ENCODE measurements at regions not wholly inside any gene's neighbourhood (a gene's known extent, or its start where the extent isn't known, plus 50 kb on each side); places are given as distances from the start of the nearest gene placed in this dataset.

DNA sequence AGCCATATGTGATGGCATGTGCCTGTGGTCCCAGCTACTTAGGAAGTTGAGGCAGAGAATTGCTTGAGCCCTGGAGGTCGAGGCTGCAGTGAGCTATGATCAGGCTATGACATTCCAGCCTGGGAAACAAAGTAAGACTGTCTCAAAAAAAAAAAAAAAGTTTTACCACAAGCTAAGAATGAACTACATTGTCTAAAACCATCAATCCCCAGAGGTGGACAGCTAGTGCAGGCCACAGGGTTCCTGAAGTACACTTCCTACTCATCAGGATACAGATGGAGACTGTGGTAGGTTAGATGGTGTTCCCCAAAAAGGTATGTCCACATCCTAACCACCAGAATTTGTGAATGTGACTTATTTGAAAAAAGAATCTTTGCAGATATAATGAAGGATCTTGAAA lies 63.5 kb upstream of the DOCK9 start:
- Histone ChIP-seq H3K4me1 (ENCODE audit: control insufficient read depth in 1 of 2, insufficient read depth in 2 of 2, low read length in 2 of 2) (peaks cover 0 to 4% of the 10 kb centered on the region in 2 experiments; a peak in 1 of 4 replicates), H3K4me2 (ENCODE audit: low read length) (no peak overlapping the region)

DNA sequence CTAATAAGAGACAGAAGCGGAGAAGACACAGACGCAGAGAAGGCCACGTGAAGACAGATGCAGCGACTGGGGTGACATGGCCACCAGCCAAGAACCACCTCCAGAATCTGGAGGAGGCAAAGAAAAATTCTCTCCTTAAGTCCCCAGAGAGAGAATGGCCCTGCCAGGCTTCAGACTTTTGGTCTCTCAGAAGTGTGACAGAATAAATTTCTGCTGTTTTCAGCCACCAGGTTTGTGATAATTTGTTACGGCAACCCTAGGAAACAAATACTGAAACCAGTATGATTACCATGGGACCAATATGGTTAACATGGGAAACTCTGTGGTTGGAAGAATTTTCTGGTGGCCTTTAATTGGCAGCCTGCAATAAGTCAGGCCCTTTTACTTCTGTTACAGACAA lies 63.9 kb upstream of the DOCK9 start:
- intact Hi-C loops (cut with micrococcal nuclease) = no loop called here
- Histone ChIP-seq H3K4me1 (ENCODE audit: control insufficient read depth in 1 of 2, insufficient read depth in 2 of 2, low read length in 2 of 2) (peaks cover 0 to 4% of the 10 kb centered on the region in 2 experiments; a peak in 1 of 4 replicates), H3K9me2 (ENCODE audit: insufficient read depth) (no peaks in the 10 kb centered on the region), H2AFZ (ENCODE audit: low read depth, low read length, poor library complexity, severe bottlenecking) (no peak overlapping the region), H3K79me2 (ENCODE audit: insufficient read depth, low read length) (peaks cover 19% of the 10 kb centered on the region), H3K9ac (ENCODE audit: low read length) (no peak overlapping the region), H3K4me3 (replicated peaks in 1 of 2; ENCODE audit: low read depth in 1 of 2, low read length in 2 of 2) (no peak overlapping the region), H3K4me2 (ENCODE audit: low read length) (no peak overlapping the region), H3K36me3 (ENCODE audit: control insufficient read depth in 1 of 2, insufficient read depth in 2 of 2, low read length in 2 of 2) (no peaks in the 10 kb centered on the region), H3K27me3 (ENCODE audit: insufficient read depth, low read length) (no peaks in the 10 kb centered on the region), H4K20me1 (ENCODE audit: insufficient read depth) (no peaks in the 10 kb centered on the region), H3K27ac (ENCODE audit: low read depth, low read length) (no peak overlapping the region), H3K9me3 (ENCODE audit: control insufficient read depth in 1 of 2, insufficient read depth in 1 of 2, low read depth in 1 of 2, low read length in 2 of 2) (no peaks in the 10 kb centered on the region)
- no TSS peak for BruUV-seq (replicated peaks)
- ChIA-PET POLR2A (no interaction called here), RAD21 (ENCODE audit: low non-redundant PET in 1 of 2, low total read pairs in 2 of 2, uncharacterized antibody in 2 of 2, unreplicated experiment in 2 of 2) (no interaction called here), CTCF (no interaction called here)
- DNase-seq (ENCODE audit: low read depth, low spot score) (no peak), ATAC-seq (no peak)
- no peak for TF ChIP-seq POLR2AphosphoS5 (IDR thresholded peaks at IDR 0.05; ENCODE audit: low read depth, low read length)
- no peak for TF ChIP-seq EZH2 (IDR thresholded peaks at IDR 0.05)
- TF ChIP-seq EGR1 (IDR thresholded peaks at IDR 0.05; ENCODE audit: low read depth) = no peak
- no peak for TF ChIP-seq EZH2phosphoT487 (IDR thresholded peaks at IDR 0.05; ENCODE audit: borderline replicate concordance)
- no peak for TF ChIP-seq ELF1 (IDR thresholded peaks at IDR 0.05; ENCODE audit: borderline replicate concordance, low read depth)
- TF ChIP-seq POLR2A (IDR thresholded peaks at IDR 0.05; ENCODE audit: borderline replicate concordance, extremely low read depth, insufficient read depth, insufficient read length) = no peak
- no peak for TF ChIP-seq YY1 (IDR thresholded peaks at IDR 0.05; ENCODE audit: extremely low read depth, insufficient replicate concordance, low read depth, low read length)
- TF ChIP-seq JUND (IDR thresholded peaks at IDR 0.05) = no peak
- no peak for TF ChIP-seq SP1 (IDR thresholded peaks at IDR 0.05; ENCODE audit: low read depth)
- TF ChIP-seq ZFX (IDR thresholded peaks at IDR 0.05) = no peak
- TF ChIP-seq CEBPB (IDR thresholded peaks at IDR 0.05; ENCODE audit: low read depth) = no peak
- no peak for TF ChIP-seq SIN3A (IDR thresholded peaks at IDR 0.05; ENCODE audit: low read depth)
- TF ChIP-seq, protein P1, sequence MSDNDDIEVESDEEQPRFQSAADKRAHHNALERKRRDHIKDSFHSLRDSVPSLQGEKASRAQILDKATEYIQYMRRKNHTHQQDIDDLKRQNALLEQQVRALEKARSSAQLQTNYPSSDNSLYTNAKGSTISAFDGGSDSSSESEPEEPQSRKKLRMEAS (IDR thresholded peaks at IDR 0.05) = no peak
- TF ChIP-seq ZNF274 (IDR thresholded peaks at IDR 0.05; ENCODE audit: low read depth, low read length) = no peak
- TF ChIP-seq ZBTB33 (IDR thresholded peaks at IDR 0.05; ENCODE audit: extremely low read depth, insufficient replicate concordance, low read length) = no peak
- TF ChIP-seq, protein P2, sequence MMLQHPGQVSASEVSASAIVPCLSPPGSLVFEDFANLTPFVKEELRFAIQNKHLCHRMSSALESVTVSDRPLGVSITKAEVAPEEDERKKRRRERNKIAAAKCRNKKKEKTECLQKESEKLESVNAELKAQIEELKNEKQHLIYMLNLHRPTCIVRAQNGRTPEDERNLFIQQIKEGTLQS (IDR thresholded peaks at IDR 0.05) = no peak
- no peak for TF ChIP-seq SRF (IDR thresholded peaks at IDR 0.05; ENCODE audit: low read depth)

More for the DNA sequence above, 63.5 kb upstream of the DOCK9 start:
- Histone ChIP-seq H3K27ac (ENCODE audit: low read depth, low read length) (no peak overlapping the region), H2AFZ (ENCODE audit: low read depth, low read length, poor library complexity, severe bottlenecking) (no peak overlapping the region), H3K79me2 (ENCODE audit: insufficient read depth, low read length) (peaks cover 19% of the 10 kb centered on the region), H3K9ac (ENCODE audit: low read length) (no peak overlapping the region), H3K9me2 (ENCODE audit: insufficient read depth) (no peaks in the 10 kb centered on the region), H4K20me1 (ENCODE audit: insufficient read depth) (no peaks in the 10 kb centered on the region), H3K36me3 (ENCODE audit: control insufficient read depth in 1 of 2, insufficient read depth in 2 of 2, low read length in 2 of 2) (no peaks in the 10 kb centered on the region), H3K9me3 (ENCODE audit: control insufficient read depth in 1 of 2, insufficient read depth in 1 of 2, low read depth in 1 of 2, low read length in 2 of 2) (no peaks in the 10 kb centered on the region), H3K4me3 (replicated peaks in 1 of 2; ENCODE audit: low read depth in 1 of 2, low read length in 2 of 2) (no peak overlapping the region), H3K27me3 (ENCODE audit: insufficient read depth, low read length) (no peaks in the 10 kb centered on the region)
- no peak for TF ChIP-seq EGR1 (IDR thresholded peaks at IDR 0.05; ENCODE audit: low read depth)
- intact Hi-C loops (cut with micrococcal nuclease) = no loop called here
- no TSS peak for BruUV-seq (replicated peaks)
- ATAC-seq (no peak), DNase-seq (ENCODE audit: low read depth, low spot score) (no peak)
- POLR2A ChIA-PET = no interaction called here
- CTCF ChIA-PET = no interaction called here
- RAD21 ChIA-PET (ENCODE audit: low non-redundant PET in 1 of 2, low total read pairs in 2 of 2, uncharacterized antibody in 2 of 2, unreplicated experiment in 2 of 2) = no interaction called here

Data from HCT116 (cell line).